ENCODE measurements at regions not wholly inside any gene's neighbourhood (a gene's known extent, or its start where the extent isn't known, plus 50 kb on each side); places are given as distances from the start of the nearest gene placed in this dataset.

DNA sequence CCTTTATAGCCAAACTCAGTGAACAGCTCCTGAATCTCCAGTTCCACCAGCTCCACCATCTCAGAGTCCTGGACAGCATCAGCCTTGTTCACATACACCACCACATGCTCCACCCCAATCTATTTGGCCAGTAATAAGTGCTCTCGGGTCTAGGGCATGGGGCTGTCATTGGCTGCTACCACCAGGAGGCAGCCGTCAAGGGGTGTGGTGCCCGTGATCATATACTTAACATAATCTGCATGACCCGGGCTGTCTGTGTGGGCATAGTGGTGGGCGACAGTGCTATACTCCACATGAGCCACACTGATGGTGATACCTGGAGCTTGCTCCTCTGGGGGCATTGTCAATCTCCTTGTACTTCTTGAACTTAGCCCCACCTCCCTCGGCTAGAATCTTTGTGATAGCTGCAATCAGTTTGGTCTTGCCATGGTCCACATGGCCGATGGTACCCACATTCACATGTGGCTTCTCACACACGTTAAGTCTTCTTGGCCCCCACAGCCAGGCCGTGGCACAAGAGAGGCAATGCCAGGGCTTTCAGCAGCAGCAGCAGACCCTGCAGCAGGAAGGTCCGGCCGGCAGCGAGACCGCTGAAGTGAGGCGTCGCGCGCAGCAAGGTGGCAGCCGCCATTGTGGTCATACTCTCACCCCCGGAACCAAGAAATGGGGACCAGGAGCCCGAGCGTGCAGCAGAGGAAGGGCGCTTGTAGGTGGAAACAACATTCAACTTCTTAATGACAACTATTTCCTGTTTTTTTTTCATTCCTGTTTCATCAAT is 210.3 kb upstream of the WSB1 start:
- TF ChIP-seq, protein P1, sequence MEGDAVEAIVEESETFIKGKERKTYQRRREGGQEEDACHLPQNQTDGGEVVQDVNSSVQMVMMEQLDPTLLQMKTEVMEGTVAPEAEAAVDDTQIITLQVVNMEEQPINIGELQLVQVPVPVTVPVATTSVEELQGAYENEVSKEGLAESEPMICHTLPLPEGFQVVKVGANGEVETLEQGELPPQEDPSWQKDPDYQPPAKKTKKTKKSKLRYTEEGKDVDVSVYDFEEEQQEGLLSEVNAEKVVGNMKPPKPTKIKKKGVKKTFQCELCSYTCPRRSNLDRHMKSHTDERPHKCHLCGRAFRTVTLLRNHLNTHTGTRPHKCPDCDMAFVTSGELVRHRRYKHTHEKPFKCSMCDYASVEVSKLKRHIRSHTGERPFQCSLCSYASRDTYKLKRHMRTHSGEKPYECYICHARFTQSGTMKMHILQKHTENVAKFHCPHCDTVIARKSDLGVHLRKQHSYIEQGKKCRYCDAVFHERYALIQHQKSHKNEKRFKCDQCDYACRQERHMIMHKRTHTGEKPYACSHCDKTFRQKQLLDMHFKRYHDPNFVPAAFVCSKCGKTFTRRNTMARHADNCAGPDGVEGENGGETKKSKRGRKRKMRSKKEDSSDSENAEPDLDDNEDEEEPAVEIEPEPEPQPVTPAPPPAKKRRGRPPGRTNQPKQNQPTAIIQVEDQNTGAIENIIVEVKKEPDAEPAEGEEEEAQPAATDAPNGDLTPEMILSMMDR (IDR thresholded peaks at IDR 0.05; ENCODE audit: insufficient read depth, low read length), result no peak
- TF ChIP-seq POLR2AphosphoS5 (IDR thresholded peaks at IDR 0.05; ENCODE audit: low read depth), result no peak
- TF ChIP-seq REST (IDR thresholded peaks at IDR 0.05; ENCODE audit: insufficient replicate concordance, low read depth), result no peak
